H1 (cell line): ENCODE measurements at regions not wholly inside any gene's neighbourhood (a gene's known extent, or its start where the extent isn't known, plus 50 kb on each side); places are given as distances from the start of the nearest gene placed in this dataset.

Experiments used
- CTCF ChIA-PET: fragments of 300-600 bp; sonication (Branson Sonifier 250); formaldehyde crosslinking; loops from one replicate; lab custom pipeline; 2021; ENCODE audit not compliant: partially characterized antibody; lab: Charles Lee
- POLR2A ChIA-PET: fragments of 300-600 bp; sonication (Branson Sonifier 250); formaldehyde crosslinking; loops from one replicate; lab custom pipeline; 2021; ENCODE audit warnings: inconsistent platforms; ENCODE audit not compliant: partially characterized antibody; lab: Charles Lee
- DNase-seq, 2 experiments: peaks; one replicate each; pipeline versions ENCODE4 v3.0.0 to v3.0.0-alpha.2; 2010 to 2022; ENCODE audit warnings: low spot score in 2 of 2, low read depth in 1 of 2, mixed read lengths in 1 of 2
- FAIRE-seq: peaks from 2 replicates; lab custom pipeline; 2011; peaks lifted over from hg19 to GRCh38; lab: Jason Lieb, UNC
- H2AFZ ChIP-seq: 2 replicates; pipeline ENCODE4 v1.8.1; 2012; ENCODE audit warnings: low read length, inconsistent platforms
- H2AK5ac ChIP-seq: 2 replicates; pipeline ENCODE4 v1.6.1; 2013; ENCODE audit warnings: low read depth, low read length
- H2BK120ac ChIP-seq: replicated peaks from 2 replicates; pipeline ENCODE3; 2013; ENCODE audit warnings: low read depth, low read length, inconsistent platforms
- H2BK12ac ChIP-seq: 2 replicates; pipeline ENCODE4 v1.6.1; 2013; ENCODE audit warnings: low read depth, low read length
- H2BK15ac ChIP-seq: 2 replicates; pipeline ENCODE4 v1.6.1; 2013; ENCODE audit warnings: low read length
- H2BK20ac ChIP-seq: 2 replicates; pipeline ENCODE4 v1.6.1; 2013; ENCODE audit warnings: low read length
- H2BK5ac ChIP-seq: 2 replicates; pipeline ENCODE4 v1.6.1; 2013; ENCODE audit warnings: low read depth, low read length
- H3K14ac ChIP-seq: 2 replicates; pipeline ENCODE4 v1.6.1; 2013; ENCODE audit warnings: inconsistent platforms; ENCODE audit not compliant: insufficient read length
- H3K18ac ChIP-seq: 2 replicates; pipeline ENCODE4 v1.6.1; 2013; ENCODE audit warnings: low read length; ENCODE audit errors: extremely low read depth
- H3K23ac ChIP-seq: 2 replicates; pipeline ENCODE4 v1.6.1; 2013; ENCODE audit warnings: inconsistent platforms; ENCODE audit not compliant: insufficient read length
- H3K23me2 ChIP-seq: 2 replicates; pipeline ENCODE4 v1.6.1; 2013; ENCODE audit warnings: low read depth, low read length
- H3K27ac ChIP-seq: 2 replicates; pipeline ENCODE4 v1.6.1; 2011; ENCODE audit warnings: low read depth, low read length, inconsistent platforms
- H3K27me3 ChIP-seq, 4 experiments: replicated peaks in 1 of 4; 1 replicate in 1 of 4; 2 replicates in 3 of 4; pipeline versions ENCODE4 v1.6.1 to v1.8.1; 2011 to 2013; ENCODE audit warnings: low read length in 3 of 4, mild to moderate bottlenecking in 3 of 4, inconsistent platforms in 2 of 4, mixed read lengths in 2 of 4, moderate library complexity in 1 of 4; ENCODE audit not compliant: control insufficient read depth in 3 of 4, insufficient read depth in 3 of 4; ENCODE audit errors: extremely low read depth in 1 of 4
- H3K36me3 ChIP-seq, 4 experiments: 2 replicates each; pipeline versions ENCODE4 v1.6.1 to v1.8.1; 2011 to 2013; ENCODE audit warnings: mild to moderate bottlenecking in 4 of 4, low read length in 3 of 4, moderate library complexity in 2 of 4, control low read depth in 1 of 4, inconsistent platforms in 1 of 4; ENCODE audit not compliant: insufficient read depth in 4 of 4, control insufficient read depth in 2 of 4
- H3K4ac ChIP-seq: replicated peaks from 2 replicates; pipeline ENCODE3; 2013; ENCODE audit warnings: low read length, low read depth, mixed read lengths, inconsistent platforms; ENCODE audit not compliant: insufficient read length
- H3K4me1 ChIP-seq, 4 experiments: replicated peaks in 1 of 4; 1 replicate in 1 of 4; 2 replicates in 3 of 4; pipeline versions ENCODE4 v1.6.1 to v1.8.1; 2011 to 2013; ENCODE audit warnings: low read length in 3 of 4, inconsistent platforms in 2 of 4, mixed read lengths in 1 of 4; ENCODE audit not compliant: insufficient read depth in 4 of 4, control insufficient read depth in 3 of 4
- H3K4me2 ChIP-seq, 2 experiments: 2 replicates each; pipeline versions ENCODE4 v1.6.1 to v1.8.1; 2011 to 2013; ENCODE audit warnings: low read depth in 2 of 2, low read length in 2 of 2, control low read depth in 1 of 2, inconsistent platforms in 1 of 2, mild to moderate bottlenecking in 1 of 2; ENCODE audit not compliant: insufficient read depth in 1 of 2
- H3K4me3 ChIP-seq, 4 experiments: fragments of 200-600, 300-600 bp in 1 of 4; sonication (generic), shearing (Covaris generic), sonication (Bioruptor Twin) in 1 of 4; 2 replicates each; pipeline versions ENCODE4 v1.5.1 to v1.8.1; 2011 to 2016; ENCODE audit warnings: low read length in 4 of 4, low read depth in 3 of 4, control low read depth in 2 of 4, inconsistent platforms in 2 of 4, mild to moderate bottlenecking in 2 of 4, mixed read lengths in 1 of 4, moderate library complexity in 1 of 4; ENCODE audit not compliant: insufficient read depth in 2 of 4; ENCODE audit errors: extremely low read depth in 1 of 4
- H3K56ac ChIP-seq: replicated peaks from 2 replicates; pipeline ENCODE3; 2013; ENCODE audit warnings: low read depth, mild to moderate bottlenecking, mixed read lengths, low read length, inconsistent platforms; ENCODE audit not compliant: insufficient read length
- H3K79me1 ChIP-seq: 2 replicates; pipeline ENCODE4 v1.6.1; 2013; ENCODE audit warnings: low read depth, low read length, control low read depth
- H3K79me2 ChIP-seq, 2 experiments: 2 replicates each; pipeline versions ENCODE4 v1.6.1 to v1.8.1; 2012 to 2013; ENCODE audit warnings: low read length in 2 of 2, mild to moderate bottlenecking in 2 of 2, inconsistent platforms in 1 of 2; ENCODE audit not compliant: insufficient read depth in 2 of 2, control insufficient read depth in 1 of 2
- H3K9ac ChIP-seq, 4 experiments: replicated peaks in 1 of 4; 1 replicate in 1 of 4; 2 replicates in 3 of 4; pipeline versions ENCODE4 v1.6.1 to v1.8.1; 2011 to 2013; ENCODE audit warnings: low read depth in 3 of 4, low read length in 3 of 4, control low read depth in 2 of 4, mild to moderate bottlenecking in 2 of 4, moderate library complexity in 2 of 4, inconsistent platforms in 1 of 4; ENCODE audit errors: extremely low read depth in 1 of 4
- H3K9me3 ChIP-seq, 2 experiments: 2 replicates each; pipeline versions ENCODE4 v1.6.1 to v1.8.1; 2012 to 2013; ENCODE audit warnings: mild to moderate bottlenecking in 2 of 2, moderate library complexity in 2 of 2, control low read depth in 1 of 2, inconsistent platforms in 1 of 2, low read depth in 1 of 2, low read length in 1 of 2, mixed read lengths in 1 of 2; ENCODE audit not compliant: insufficient read depth in 2 of 2
- H4K20me1 ChIP-seq, 2 experiments: replicated peaks in 1 of 2; 2 replicates each; pipeline versions ENCODE3 to v1.8.1; 2011 to 2013; ENCODE audit warnings: inconsistent platforms in 2 of 2, low read length in 2 of 2, mild to moderate bottlenecking in 1 of 2; ENCODE audit not compliant: insufficient read depth in 2 of 2, control insufficient read depth in 1 of 2
- H4K5ac ChIP-seq: 2 replicates; pipeline ENCODE4 v1.6.1; 2013; ENCODE audit warnings: low read length, low read depth, mixed read lengths, inconsistent platforms; ENCODE audit not compliant: insufficient read length
- H4K8ac ChIP-seq: 2 replicates; pipeline ENCODE4 v1.8.0; 2013; ENCODE audit warnings: mild to moderate bottlenecking, moderate library complexity, low read length, inconsistent platforms; ENCODE audit not compliant: insufficient read depth; ENCODE audit errors: extremely low read depth
- H4K91ac ChIP-seq: replicated peaks from 2 replicates; pipeline ENCODE3; 2013; ENCODE audit warnings: low read length, mixed read lengths, inconsistent platforms; ENCODE audit not compliant: insufficient read length
- CTCF ChIP-seq, 3 experiments: IDR thresholded peaks; 1 replicate in 2 of 3; 2 replicates in 1 of 3; pipeline versions ENCODE4 v1.5.1 to v1.6.1; 2011; ENCODE audit warnings: low read length in 3 of 3, mild to moderate bottlenecking in 3 of 3, inconsistent platforms in 2 of 3, low read depth in 1 of 3, moderate library complexity in 1 of 3; ENCODE audit not compliant: insufficient read depth in 1 of 3; ENCODE audit errors: control extremely low read depth in 1 of 3
- PHF8 ChIP-seq: fragments of 200-600 bp; sonication (generic); conservative IDR thresholded peaks from 2 replicates; pipeline ENCODE4 v1.7.1; 2012; ENCODE audit warnings: low read depth, mild to moderate bottlenecking, inconsistent platforms, low read length, moderate library complexity
- WGBS, 2 experiments: shearing (Covaris generic) in 1 of 2; methylation state at CpG; one replicate each; pipeline versions ENCODE4 v1.1.6 to v1.1.7; 2013 to 2015; ENCODE audit warnings: low lambda C conversion rate in 2 of 2, mixed read lengths in 2 of 2, inconsistent platforms in 1 of 2, low coverage in 1 of 2, missing lambda C conversion rate in 1 of 2; ENCODE audit not compliant: insufficient replicate concordance in 2 of 2, insufficient coverage in 1 of 2, insufficient read length in 1 of 2; ENCODE audit errors: extremely low coverage in 1 of 2, missing lambda C conversion rate in 1 of 2; 5-methylcytosine and 5-hydroxymethylcytosine counted together

DNA sequence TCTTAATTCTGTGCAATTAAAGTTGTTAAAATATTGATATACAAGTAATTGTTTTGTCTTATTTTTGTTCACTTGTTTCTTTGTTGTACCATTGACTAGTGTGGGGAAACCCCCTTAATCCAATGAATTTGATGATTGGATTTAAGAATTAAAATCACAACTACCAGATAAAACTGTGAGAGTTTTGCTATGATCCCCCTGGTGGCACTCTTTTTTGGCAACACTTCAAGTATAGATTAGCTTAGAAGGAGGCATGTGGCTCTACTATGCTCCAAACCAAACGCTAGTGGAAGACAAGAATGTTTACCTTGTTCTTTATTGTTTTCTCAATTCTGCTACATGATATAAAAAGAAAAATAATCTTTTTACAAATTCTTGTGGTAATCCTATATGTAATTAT lies 477.8 kb upstream of the ETAA1 start:
- Histone ChIP-seq H3K4me2 (no peak overlapping the region), H3K14ac (no peak overlapping the region), H2AFZ (no peak overlapping the region), H3K4me1 (no peaks in the 10 kb centered on the region), H3K4ac (no peak overlapping the region), H2AK5ac (no peak overlapping the region), H2BK120ac (no peak overlapping the region), H2BK5ac (no peak overlapping the region), H3K36me3 (no peaks in the 10 kb centered on the region), H3K9ac (no peak overlapping the region), H3K56ac (no peak overlapping the region), H3K23ac (no peak overlapping the region), H2BK12ac (no peak overlapping the region), H3K4me3 (no peak overlapping the region), H3K79me1 (no peaks in the 10 kb centered on the region), H2BK20ac (no peak overlapping the region), H3K18ac (no peak overlapping the region), H3K79me2 (no peaks in the 10 kb centered on the region), H3K27me3 (no peaks in the 10 kb centered on the region), H2BK15ac (no peak overlapping the region), H4K91ac (no peak overlapping the region), H4K20me1 (no peaks in the 10 kb centered on the region), H3K23me2 (no peaks in the 10 kb centered on the region), H4K8ac (no peak overlapping the region), H3K9me3 (no peaks in the 10 kb centered on the region), H4K5ac (no peak overlapping the region), H3K27ac (no peak overlapping the region)
- FAIRE-seq (no peak), DNase-seq (no peak)
- TF ChIP-seq PHF8 (no peak), CTCF (IDR thresholded peaks at IDR 0.05; ENCODE audit: control extremely low read depth in 1 of 3, insufficient read depth in 1 of 3, low read depth in 1 of 3, low read length in 3 of 3) (peak in 1 of 3 experiments; percentile 9; a peak in 1 of 4 replicates)
- WGBS, 2 experiments: 88% methylated on average over 1 of the region's 1 CpG; no CpG with 5 or more reads in 1 of the 2 experiments
- ChIA-PET POLR2A (no interaction called here), CTCF (interaction anchor here (1.1 to 2.1 kb wide), 2 partner anchors 13 to 14 kb away, joined by 3 to 6 read pairs; no protein-coding TSS in a partner anchor)
